Fibroblast of upper back skin (primary cell): ENCODE measurements at regions not wholly inside any gene's neighbourhood (a gene's known extent, or its start where the extent isn't known, plus 50 kb on each side); places are given as distances from the start of the nearest gene placed in this dataset.

ENCODE experiments used
- DNase-seq: peaks from one replicate; pipeline ENCODE4 v3.0.0-alpha.2; 2013

DNA sequence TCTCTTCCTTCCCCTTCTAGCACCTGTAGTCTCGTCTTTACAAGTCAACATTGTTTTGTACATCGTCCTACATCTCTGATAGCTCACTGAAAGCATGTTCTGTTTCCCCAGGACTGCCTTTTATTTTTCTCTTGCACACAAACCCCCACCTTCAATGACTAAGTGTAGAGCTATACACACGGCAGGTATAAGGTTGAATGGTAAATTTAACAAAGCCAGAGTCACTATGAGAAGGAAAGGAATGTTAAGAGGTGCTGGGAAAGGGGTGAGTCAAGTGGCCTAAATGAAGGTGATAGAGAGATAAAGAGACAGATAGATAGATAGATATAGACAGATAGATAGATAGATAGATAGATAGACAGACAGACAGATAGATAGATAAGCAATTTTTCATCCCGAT is 134.3 kb upstream of the ATP1B1 start:
- DNase-seq = no peak

DNA sequence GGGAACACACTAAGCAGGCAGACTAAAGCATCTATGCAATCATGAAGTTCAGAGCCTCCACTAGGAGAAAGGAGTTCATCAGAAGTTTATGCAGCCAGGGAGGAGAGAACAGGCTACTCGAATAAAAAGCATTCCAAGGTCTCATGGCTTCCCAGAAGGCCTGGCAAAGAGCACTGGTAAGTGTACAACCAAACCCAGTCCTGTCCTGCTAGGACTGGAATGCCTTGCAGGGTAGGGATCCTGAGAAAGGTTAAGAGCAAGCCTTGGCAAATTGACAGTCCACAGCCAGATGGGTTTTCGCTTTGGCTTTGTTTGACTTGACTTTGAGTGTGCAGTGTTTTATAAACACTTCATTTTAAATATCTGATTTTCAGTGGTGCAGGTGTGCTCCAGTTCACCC is 133.6 kb upstream of the ATP1B1 start:
- no peak for DNase-seq

DNA sequence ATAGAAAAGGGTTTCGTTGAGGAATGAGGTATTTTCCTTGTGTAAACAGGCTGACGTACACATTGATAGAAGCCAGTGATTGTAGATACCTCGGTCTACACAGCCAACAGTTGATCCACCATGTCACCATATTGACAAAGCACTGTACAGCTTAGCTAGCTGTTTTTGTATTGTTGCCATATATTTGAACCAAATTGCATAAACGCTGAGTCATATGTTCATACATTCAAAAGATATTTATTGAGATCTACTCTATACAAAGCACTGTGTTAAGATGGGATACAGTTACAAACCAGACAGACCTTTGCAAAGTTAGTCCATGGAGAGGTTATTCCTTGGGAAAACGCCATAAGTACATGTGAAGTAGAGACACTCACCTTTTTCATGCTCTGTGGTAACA is 132.4 kb upstream of the ATP1B1 start:
- DNase-seq = no peak

DNA sequence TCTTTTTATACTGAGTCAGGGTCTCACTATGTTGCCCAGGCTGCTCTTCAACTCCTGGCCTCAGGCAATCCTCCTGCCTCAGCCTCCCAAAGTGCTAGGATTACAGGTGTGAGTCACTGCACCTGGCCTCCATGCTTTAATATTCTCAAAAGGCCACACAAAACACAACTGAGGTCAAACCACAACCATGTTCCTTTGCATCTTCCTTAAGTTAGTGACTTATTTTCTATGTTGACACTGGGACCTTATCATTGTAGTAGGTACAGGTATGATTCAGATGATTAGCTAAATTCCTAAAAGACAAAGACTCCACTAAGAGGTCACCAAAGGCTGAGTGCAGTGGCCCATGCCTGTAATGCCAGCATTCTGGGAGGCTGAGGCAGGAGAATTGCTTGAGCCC is 131.9 kb upstream of the ATP1B1 start:
- no peak for DNase-seq

DNA sequence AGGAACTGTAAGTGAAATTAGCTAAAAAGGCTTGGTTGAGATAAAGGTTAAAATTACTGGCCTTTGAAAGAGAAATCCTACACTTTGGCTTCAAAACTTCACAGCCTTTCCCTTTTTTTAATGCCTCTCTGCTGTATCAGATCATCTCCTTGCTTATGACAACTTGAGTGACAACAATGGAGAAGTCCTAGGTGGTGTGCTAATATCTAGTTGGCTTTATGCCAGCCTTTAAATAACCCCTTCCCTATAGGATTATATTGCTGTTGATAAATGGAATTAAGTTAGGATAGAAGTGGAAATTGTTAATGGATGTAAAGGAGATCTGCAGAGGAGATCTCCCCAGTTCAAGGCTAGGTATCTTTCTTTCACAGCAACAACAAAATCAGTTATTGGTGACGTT is 130.2 kb upstream of the ATP1B1 start:
- DNase-seq = no peak

DNA sequence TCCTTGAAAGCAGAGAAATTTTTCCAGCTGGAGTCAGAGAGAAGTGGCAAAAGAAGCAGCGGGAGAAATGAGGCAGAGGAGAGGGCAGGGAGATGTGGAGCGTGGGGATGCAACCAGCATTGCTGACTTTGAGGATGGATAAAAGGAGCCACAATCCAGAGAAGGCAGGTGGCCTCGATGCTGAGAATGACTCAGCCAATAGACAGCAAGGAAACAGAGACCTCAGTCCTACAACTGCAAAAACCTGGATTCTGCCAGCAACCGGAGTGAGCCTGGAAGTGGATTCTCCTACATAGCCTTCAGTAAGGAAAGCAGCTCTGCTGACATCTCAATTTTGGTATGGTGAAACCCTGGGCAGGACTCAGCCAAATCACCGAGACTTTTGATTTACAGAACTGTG is 128.9 kb upstream of the ATP1B1 start:
- DNase-seq = no peak

DNA sequence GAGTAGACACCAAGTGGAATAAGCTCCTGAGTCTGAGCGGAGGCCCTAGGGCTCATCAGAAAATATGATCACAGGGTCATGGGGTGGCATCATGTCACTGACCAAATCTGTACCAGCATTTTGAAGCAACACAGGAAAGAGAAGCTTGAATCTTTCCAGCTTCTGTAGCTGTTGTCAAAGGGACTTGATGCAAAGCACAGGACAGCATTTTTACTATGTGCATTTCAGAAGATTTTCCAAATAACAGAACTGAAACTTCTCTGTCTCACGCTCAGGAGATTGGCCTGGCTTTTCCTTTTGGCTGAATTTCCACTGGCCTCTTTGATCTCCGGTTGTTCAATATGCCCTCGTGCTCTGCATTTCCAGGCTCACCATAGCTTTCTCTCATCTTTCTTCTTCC is 127.2 kb upstream of the ATP1B1 start:
- DNase-seq = no peak

DNA sequence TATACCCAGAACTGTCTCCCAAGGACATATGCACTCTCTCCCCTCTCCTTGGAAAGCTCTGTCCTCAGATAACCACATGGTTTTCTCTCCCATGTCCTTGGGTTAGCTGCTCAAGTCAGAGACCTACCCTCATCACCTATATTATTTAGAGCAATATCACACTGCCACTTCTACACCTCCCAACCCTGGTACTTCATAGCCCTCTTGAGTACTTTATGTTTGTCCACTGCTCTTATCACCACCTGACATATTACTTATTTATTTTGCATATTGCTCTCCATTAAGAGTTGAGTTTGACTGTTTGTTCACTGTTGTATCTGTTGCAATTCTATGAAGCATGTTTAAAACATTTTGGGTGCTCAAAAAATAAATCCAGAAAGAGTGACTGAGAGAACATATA is 126.3 kb upstream of the ATP1B1 start:
- no peak for DNase-seq

DNA sequence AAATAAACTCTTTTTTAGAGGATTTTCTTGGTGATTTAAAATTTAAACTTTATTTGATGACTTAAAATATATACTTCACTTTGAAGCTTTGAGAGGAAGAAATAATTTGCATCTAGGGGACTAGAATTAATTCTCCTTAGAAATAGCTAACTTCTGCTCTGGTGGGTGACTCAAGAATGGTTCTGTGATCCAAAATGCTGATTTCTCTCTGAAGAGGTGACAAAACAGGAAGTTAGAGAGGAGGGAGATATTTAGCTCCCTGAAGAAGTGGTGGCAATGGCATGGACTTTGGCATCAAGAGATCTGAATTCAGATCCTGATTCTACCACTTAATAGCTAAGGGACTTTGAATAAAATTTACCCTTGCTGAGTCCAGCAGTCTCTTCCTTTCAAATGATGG is 125.8 kb upstream of the ATP1B1 start:
- no peak for DNase-seq

DNA sequence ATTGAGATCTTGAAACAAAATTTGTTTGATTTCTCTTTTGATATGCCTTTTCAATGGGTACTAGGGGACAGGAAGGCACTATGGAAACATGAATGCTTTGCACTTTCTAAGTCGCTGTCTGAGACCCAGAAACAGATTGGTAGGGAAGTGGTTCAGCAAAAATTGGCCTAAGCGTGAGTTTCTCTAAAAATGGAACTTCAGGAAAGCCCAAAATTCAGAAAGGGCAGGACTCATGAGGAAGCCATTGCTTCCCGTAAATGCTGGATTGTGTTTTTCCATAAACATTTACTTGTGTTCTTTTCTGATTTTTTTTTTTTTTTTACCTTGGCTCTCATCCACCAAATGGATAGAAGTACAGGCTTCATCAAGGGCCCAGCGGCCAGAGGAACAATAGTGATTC is 123.7 kb upstream of the ATP1B1 start:
- DNase-seq = no peak

DNA sequence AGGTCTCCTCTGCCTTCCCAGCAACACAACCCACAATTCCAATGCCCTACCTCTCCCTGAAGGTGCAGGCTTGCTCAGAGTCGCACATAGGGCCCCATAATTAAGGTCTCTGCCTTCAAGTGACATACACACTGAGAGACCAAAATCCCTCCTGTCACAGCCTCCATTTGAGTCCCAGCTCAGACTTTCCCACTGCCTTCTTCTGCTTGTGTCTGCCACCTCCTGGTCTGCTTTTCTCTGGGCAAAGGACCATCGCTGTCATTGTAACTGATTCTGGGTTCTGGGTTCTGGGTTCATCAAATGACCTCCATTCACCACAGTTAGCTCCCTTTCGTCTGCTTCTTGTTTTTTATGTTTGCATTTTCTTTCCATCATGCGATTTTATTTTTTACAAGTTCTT is 119.2 kb upstream of the ATP1B1 start:
- DNase-seq = no peak

DNA sequence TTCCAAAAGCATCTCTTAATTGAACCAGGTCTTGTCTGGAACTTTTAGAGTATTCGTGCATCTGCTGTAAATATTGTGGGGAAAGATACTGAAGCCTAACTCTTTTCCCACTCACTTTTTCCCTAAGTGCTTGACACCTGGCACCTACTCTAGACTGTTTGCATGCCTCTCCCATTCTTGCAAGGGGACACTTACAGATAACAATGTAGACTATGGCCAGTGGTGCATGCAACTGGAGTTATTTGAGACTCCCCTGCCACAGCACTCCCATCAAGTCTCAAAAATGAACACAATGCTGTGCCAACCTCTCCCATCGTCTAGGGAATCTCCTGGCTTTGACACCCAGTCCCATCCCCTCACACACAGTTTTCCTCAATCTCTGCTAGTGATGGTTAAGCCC is 118.6 kb upstream of the ATP1B1 start:
- DNase-seq = no peak

DNA sequence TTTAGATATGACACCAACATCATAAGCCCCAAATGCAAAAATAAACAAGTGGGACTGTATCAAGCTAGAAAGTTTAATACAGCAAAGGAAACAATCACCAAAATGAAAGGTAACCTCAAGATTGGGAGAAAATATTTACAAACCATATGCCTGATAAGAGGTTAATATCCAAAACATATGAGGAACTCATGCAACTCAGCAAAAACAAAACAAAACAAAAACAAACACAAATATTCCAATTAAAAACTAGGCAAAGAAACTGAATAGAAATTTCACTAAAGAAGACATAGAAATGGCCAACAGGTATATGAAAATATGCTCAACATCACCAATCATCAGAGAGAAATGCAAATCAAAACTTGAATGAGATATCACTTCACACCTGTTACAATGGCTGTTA is 116.5 kb upstream of the ATP1B1 start:
- no peak for DNase-seq

DNA sequence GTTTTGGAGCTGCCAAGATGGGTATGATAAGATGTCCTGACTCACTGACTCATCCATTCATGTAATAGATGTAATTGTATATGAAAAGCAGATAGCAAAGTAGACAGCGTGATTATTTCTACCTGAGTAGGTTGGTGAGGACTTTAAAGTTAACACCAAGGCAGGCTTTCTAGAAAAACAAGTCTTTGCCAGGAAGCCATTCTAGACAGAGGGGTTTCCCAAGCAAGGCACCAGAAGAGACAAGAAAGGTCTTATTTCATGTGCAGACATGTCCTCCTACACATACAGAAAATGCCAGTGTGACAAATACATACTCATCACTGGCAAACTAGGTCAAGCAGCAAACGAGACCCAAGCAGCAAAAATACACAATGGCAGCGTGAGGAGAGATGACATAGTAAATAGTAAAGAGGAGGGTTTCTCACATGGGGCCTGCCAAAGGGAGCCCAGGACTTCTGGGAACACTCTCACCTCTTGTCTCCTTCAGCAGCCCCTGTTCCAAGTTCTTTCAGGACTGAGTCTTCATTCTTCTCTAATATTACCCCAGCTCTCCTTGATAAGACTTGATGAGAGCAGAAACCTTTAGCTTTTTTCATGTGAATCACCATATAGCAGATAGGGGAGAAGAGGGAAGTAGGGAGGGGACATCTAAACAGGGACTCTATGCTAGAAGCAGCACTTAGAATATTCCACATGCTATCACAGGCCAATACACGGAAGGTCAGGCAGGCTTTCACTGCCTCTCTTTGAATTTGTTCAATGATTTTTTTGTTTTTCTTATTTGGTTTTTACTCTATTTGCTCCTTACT is 114.6 kb upstream of the ATP1B1 start:
- no peak for DNase-seq

DNA sequence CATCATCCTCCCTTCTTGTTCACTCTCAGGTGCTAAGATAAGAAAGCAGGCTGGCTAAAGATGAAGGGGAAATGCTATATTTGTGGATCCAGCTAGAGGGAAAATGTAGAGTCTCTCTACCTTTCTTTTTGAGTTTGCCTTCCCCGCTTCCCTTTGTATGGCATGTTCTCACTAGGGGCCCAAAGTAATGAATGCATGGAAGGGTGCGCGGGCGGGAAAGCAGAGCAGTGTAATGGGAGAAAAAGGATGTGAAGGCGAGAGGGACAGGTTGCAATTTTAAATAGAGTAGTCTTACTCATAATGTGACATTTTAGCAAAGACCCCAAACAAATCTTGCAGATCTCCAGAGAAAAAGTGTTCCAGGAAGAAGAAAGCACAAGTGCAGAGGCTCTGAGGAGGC is 105.1 kb upstream of the ATP1B1 start:
- no peak for DNase-seq

DNA sequence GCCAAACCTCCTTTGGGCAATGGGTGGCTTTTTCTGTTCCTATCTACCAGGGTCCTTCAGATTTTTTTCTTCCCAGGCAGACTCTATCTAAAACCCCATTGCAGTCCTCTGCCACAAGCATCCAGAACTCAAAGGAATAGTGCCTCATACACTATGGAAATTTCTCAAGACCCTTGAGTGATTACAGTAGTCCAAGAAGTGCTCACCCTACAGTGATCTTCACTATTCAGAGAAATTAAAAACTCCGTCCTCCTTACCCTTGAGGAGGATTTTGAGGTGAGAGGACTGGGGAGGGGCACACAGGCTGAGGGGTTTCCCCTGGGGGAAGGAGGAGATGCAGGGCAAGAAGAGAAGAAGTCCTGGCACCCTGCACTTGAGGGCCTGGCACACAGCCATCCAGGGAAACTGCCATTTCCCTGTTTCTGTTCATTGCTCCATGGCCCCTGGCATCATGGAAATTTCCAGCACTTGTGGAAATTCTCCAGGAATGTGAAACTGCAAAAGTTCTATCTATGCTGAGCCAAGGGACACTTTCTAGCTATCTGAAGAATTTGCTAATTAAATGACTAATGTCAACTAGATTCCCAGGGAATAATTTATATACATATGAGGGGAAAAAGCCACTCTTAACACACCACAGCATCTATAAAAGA is 102.5 kb upstream of the ATP1B1 start:
- no peak for DNase-seq

DNA sequence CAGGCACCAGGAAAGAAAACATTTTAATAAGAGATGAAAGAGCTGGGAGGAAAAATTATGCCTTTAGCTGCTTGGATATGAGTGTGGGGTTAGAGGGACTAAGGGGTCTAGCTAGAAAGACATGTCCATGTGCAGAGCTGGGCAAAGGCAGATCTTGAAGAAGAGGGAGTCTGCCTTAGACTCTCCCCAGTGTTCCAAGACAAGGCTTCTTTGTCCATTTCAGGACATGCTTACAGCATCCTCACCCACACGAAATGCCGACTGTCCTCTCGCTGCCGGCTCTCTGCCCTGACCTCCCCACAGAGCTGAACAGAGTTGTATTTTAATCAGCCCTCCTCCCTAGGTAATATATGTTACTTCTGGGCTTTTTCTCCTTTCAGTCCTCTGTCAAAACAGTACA is 100.7 kb upstream of the ATP1B1 start:
- DNase-seq = no peak

DNA sequence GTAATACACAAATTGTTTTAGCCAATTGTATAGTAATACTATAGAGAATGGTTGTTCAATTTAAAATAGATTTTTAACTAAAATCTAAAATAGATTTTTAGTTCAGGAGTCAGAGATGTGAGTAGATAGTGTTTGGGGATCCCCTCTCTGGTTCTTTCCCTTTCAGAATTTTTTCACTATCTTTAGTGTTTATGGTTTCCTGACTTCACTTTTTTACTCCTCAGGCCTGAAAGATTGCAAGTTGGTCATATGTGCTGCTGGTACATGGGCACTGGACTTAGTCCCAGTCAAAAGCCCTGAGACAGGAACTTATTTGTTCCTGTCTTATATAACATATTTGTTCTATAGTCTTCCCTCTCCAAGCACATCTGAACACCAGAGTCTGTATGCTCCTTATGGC is 96.8 kb upstream of the ATP1B1 start:
- DNase-seq = no peak

DNA sequence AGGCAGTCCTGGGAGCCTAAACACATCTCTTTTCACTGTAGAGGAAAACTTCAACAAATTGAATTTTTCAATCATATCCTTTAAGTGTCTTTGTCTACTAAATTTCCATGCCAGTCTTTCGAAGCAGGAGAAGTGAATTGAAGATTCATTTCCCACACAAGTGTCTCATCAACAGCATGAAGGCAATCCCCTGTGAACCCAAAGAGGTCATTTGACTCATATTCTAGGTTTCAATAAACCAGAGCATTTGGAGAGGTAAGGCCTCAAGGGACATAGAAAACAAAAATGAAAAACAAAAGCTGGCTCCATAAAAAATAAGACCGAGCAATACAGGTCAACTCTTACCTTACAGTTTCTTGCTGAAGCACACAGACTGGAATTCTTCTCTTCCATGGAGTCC is 94.1 kb upstream of the ATP1B1 start:
- no peak for DNase-seq

DNA sequence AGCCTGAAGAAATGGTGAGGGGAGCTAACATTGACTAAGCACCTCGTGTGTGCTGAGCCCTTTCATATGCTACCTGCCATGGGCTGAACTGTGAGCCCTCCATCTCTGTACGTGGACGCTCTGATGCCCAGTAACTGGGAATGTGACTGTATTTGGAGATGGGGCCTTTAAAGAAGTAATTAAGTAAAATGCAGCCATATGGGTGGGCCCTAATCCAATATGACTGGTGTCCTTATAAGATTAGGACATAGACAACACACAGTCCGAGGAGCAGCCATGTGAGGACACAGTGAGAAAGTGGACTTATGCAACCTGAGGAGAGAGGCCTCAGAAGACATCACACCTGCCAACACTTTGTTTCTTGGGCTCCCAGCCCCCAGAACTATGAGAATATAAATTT is 92.7 kb upstream of the ATP1B1 start:
- DNase-seq = no peak

DNA sequence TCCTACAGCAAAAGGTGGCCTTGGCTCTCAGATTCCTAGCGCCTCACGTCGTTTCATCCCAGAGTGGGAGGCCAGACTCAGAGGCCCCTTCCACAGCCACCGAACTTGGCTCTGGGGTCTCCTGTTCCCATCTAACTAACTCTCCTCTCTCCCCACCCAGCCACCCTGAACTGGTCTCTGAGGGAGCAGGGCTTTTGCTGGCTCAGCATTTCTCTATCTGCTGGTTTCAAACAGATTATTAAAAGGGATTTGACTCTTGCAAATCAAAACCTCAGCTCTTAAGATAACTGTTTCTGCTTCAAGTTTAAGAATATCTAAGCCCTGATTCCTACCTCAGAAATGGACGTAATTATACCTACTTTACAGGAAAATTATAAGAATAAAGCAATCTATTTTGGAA is 91.0 kb upstream of the ATP1B1 start:
- DNase-seq = no peak

DNA sequence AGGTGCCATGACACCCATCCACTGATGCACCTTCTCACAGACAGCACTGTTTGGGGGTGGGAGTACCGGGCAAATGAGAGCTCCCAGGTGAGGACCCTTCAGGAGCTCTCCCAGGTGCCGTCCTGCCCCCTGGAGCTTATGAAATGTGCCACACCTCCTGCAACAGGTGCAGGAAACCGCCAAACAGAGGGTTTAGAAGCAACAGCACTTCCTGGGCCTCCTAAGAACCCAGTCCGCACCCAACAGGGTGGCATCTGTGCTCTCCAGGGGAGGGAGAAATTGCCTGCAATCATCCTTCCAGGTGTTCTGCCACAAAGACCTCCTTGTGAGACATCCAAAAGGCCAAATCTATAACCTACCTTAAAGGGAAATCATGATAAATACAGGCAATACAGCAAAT is 87.7 kb upstream of the ATP1B1 start:
- no peak for DNase-seq

DNA sequence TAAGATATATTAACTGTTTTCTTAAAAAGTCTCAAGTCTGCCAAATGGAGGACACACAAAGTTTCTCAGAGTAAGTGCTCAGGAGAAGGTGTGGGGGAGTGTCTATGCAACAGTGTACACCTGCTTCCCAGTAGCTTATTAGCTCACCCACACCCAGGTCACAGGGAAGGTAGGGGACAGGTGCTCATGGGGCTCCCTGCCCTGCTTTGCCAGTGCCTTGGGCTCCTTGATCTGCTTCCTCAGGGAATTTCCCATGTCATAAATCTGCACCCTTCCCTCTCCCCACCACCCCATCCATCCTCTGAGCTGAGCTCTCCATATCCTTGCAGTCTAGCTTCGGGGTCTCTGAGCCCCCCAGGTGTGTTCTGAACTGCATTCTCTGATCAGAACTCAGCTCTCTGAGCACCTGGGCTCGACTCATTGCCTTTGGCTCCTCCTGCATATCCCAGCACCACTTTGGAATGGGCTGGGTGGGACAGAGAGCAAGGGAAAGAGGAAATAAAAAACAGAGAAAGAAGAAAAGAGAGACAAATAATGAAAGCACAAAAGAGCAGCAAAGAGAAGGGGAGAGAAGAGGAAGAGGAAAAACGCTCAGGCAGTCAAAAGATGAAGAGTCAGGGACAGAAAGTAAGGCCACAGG is 87.0 kb upstream of the ATP1B1 start:
- DNase-seq = no peak

DNA sequence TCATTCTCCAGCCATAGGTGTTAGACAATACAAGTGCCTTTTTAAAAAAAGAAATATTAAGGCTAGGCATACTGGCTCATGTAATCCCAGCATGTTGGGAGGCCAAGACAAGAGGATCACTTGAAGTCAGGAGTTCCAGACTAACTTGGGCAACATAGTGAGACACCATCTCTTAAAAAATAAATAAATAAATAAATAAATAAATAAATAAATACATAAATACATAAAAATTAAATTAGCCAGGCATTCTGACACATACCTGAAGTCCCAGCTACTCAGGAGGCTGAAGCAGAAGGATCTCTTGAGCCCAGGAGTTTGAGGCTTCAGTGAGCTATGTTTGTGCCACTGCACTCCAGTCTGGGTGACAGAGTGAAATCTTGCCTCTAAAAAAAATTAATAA is 85.8 kb upstream of the ATP1B1 start:
- no peak for DNase-seq

DNA sequence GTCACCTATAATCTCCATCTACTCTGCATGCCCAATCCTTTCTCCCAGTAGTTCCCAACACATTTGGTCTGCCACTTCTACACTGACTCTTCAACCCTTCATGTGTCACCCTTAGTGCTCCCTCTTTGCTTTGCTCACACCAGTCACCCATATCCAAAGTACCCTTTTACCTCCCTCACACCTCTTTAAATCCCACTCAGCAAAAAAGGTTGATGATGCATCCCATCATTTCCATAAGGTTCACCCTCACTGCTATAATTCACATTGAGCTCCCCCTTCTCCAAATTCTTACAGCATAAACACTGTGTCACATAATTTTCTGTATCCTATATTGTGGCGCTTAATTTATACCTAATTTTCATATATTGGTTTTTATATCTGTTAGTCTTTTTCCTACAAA is 83.8 kb upstream of the ATP1B1 start:
- DNase-seq = no peak
